ENCODE measurements at regions not wholly inside any gene's neighbourhood (a gene's known extent, or its start where the extent isn't known, plus 50 kb on each side); places are given as distances from the start of the nearest gene placed in this dataset.

DNA sequence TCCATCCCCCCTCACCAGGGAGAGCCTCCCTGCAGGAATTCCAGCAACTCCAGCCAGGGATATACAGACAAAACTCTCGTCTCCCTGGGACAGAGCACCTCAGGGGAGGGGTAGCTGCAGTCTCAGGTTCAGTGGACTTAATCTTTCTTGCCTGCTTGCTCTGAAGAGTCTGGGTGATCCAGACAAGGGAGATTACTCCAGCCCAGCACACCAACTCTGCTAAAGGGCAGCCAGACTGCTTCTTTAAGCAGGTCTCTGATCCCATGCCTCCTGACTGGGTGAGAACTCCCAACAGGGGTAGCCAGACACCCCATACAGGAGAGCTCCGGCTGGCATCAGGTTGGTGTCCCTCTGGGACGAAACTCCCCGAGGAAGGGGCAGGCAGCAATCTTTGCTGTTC lies 888.7 kb downstream of the RAB28 start:
- DNase-seq (ENCODE audit: extremely low read depth in 1 of 2, low read depth in 1 of 2): no peak

DNA sequence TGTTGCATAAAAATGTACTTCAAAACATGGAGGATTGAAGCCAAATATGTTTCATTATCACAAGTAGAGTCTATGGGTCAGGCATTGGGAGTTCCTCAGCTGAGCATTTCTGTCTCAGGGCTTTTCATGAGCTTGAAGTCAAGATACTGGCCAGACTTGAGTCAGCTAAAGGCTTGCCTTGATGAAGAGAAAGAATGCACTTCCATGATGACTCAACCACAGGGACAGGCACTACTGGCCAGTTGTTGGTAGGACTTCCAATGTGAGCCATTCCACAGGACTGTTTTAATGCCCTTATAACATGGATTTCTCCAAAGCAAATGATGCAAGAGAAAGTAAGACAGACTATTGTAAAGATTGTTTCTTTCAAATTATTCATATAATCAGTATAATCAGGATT lies 895.6 kb downstream of the RAB28 start:
- DNase-seq (ENCODE audit: extremely low read depth in 1 of 2, low read depth in 1 of 2): no peak

DNA sequence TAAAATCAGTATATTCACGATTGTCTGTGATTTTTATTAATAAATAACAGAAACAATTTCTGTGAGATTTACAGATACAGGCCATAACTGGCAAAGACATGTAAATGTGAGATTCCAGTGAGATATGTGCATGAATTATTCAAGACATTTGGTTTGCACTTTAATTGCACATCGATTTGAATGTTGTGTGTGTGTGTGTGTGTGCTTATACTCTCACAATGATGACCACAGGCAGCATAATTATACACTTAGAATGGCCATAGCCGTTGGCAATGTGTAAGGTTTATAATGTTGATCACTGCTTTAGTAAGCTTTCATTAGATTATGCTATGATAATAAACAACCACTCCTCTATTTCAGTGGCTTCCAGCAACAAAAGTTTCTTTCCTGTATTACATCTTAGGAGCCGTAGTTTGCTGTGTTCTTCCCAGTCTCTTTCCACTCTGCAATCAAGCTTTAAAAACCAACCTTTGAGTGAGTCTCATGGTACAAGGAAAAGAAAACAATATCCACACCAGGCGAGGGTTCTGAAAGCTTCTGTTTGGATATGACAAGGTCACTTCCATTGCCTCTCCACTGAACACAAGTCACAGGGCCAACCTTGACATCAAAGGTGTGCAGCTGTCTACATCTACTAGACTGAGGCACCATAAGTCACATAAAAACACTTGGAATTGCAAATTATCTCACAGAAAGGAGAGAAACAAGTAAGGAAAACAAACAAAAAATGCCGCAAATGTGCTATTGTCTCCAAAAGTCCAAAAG lies 897.7 kb downstream of the RAB28 start:
- no peak for DNase-seq (ENCODE audit: extremely low read depth in 1 of 2, low read depth in 1 of 2)

DNA sequence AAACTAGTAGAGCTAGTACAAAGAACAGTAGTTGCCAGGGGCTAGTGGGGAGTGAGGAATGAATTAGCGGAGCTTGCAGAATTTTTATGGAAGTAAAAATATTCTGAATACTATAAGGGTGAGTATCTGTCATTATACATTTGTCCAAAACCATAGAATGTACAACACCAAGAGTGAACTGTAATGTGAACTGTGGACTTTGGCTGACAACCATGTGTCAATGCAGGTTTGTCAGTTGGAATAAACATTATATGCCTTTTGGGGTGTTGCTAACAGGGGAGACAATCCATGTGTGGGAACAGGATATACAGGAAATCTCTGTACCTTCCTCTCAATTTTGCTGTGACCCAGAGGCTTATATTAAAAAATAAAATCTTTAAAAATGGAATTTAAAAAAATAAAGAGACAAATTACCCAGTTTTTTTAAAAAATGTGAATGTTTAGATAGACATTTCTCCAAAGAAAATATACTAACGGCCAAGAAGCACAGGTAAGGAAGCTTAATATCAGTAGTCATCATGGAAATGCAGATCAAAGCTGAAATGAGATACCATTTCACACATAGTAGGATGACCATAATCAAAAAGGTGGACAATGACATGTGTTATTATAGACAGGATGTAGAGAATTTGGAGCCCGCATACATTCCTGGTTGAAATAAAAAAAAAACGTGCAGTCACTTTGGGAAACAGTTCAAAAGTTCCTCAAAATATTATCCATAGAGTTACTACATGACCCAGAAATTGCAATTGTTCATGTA lies 899.8 kb downstream of the RAB28 start:
- no peak for DNase-seq (ENCODE audit: extremely low read depth in 1 of 2, low read depth in 1 of 2)

DNA sequence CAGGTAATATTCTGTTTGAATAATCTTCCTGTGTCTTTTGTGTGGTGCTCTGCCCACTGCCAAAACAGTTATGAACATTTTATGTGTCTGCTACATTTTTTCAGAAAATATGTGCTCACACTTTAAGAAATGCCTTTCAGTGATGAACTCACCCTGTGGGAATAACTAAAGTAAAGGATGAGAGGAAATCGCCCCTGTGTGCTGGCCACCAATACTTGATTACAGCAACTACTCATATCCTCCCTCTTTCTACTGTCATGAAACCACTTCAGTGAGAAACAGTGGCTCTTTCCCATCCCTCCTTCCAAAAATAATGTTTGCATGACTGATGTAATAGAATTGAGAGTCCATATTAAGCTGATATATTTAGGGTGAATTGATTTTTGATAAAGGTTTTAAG lies 900.9 kb downstream of the RAB28 start:
- DNase-seq (ENCODE audit: extremely low read depth in 1 of 2, low read depth in 1 of 2): no peak

DNA sequence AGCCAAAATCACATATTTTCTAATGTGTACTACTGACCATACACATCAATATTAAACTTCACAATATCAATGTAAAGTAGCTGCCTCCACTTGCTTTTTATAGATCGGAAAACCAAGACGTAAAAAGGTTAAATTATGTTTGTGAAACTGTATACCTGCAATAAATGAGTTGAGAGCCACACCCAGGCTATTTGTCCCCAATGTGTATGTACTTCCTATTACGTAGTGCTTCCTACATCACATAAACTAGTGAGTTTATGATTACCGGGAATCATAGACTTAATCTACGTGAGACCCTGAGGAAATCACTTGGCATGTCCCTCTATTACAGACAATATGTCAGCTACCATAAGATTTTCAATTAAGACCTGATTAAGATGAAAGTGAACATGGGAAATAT lies 903.4 kb downstream of the RAB28 start:
- no peak for DNase-seq (ENCODE audit: extremely low read depth in 1 of 2, low read depth in 1 of 2)

DNA sequence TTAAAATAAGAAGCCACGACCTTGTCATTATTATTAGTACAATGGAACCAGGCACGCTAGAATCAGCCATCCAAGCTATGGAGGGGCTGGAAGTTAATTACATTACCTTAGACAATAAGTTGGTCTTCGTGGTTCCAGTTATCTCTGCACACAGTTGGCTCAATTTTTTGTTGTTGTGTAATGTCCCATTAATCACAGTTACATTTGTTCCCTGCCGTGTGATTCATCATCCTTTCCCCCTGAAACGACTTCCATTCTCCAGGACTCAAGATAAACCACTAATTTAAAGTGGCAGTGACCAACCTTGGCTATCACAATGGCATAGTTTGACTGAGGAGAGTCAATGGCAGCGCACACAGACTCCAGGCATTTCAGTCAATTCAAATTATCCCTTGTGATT lies 905.0 kb downstream of the RAB28 start:
- no peak for DNase-seq (ENCODE audit: extremely low read depth in 1 of 2, low read depth in 1 of 2)

DNA sequence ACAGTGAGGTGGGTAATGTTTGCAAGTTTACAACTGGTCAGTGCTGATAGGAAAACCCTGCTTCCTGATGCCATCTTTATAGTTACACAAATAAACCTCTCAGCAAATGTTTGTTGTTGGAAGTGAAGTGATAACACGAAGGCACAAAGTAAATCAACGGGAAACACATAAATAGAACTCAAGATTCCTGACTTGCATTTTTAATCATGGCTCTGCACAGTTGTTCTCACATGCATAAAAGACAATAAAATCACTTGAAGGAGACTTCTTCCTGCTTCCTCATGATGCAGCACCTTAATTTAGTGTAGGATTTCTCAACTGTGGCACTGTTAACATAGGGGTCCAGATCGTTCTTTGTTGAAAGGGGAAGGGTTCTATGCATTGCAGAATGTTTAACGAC lies 907.7 kb downstream of the RAB28 start:
- no peak for DNase-seq (ENCODE audit: extremely low read depth in 1 of 2, low read depth in 1 of 2)

DNA sequence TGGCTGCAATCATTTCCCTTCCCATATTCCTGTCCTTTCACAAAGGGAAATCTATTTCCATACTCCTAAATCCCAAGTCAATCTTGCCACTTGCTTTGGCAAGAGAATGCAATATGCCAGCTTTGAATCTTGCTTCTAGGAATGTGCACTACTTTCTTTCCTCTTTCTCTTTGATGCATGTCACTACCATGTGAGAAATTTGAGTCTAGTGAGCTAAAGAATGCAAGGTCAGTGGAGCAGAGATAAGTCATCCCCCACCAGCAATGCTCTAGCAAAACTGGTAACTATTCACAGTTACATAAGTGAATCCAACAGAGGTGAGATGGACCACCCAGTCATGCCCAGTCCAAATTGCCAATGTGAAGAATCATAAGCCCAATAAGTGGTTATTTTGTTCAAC lies 910.4 kb downstream of the RAB28 start:
- DNase-seq (ENCODE audit: extremely low read depth in 1 of 2, low read depth in 1 of 2): no peak

DNA sequence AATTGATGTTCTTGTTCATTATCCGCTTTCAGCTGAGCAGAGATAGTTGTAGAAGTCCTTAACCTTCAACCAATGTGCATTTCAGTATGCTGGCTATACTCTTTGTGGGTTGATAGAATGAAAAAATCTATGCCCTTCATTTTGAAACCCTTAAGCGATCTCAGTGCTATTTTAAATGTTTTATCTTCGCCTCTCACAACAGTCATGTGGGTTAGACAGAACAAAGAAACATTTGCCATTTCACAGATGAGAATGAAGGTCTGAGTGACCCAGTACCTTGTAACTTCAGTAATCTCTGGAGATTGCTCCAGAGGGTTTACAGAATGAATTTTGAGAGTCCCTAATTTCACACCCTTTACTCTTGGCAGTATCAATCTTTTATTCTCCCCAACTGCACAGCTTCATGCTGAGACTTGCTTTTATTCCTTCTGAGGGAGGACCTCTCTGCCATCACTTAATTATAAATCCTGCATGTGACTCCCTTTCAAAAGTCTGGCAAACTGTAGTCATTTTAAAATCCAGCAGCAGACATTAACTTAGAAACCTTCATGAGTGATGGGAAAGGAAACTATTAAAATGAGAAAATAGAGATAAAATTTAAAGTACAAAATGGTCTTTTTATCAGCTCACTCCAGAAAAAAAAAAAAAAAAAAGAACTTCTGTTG lies 921.5 kb downstream of the RAB28 start:
- no peak for DNase-seq (ENCODE audit: extremely low read depth in 1 of 2, low read depth in 1 of 2)

DNA sequence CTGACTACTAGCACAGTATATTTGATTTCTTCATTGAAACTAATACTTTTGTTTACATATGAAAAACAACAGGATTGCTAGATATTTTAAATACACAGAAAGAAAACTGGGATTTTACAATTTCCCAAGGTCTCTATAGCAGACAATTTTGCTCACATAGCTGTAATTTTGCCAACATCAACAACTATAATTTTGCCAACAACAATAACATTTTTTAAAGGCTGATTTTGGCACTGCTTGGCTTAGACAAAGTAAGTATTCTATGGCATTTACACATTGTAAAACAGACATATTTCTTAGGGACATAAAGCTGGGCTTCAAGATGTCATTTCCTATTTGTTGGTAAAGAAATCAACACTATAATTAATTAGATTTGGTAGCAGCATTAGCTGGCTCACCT lies 922.1 kb downstream of the RAB28 start:
- DNase-seq (ENCODE audit: extremely low read depth in 1 of 2, low read depth in 1 of 2): no peak

DNA sequence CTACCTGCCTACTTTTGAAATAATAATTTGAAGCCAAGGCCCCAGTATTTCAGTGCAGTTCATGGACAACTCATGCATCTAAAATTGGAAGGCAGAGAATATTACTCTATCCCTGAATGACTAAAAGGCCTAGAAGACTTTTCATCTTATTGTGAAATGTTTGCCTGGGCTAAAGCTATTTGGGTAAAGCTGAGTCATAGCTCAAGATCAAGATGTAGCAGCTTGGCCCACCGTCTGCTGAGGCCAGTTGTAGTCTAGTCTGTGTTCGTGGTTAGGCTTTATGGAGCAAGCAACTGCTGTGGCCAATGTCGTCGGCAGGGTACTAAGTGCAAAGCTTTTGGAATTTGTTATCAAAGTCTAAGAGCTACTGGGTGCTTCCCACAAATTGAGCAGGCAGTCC lies 929.1 kb downstream of the RAB28 start:
- no peak for DNase-seq (ENCODE audit: extremely low read depth in 1 of 2, low read depth in 1 of 2)

DNA sequence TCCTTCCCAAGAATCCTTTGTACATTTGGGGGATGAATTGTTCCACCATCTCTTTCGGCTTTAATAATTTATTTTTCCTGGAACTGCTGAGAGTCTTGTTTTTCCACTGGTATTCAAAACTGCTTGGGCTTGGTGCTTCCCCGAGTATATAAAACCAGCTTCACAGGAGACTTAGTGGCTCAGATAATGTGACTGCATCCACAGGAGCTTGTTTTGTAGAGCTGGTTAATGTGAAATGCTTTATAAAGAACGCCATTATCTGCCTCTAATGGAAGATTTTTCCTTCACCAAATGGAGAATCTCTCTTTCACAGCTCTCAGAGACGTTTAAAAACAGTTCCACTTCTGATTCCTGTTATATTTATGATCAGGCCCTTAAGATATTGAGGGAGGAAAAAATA lies 935.5 kb downstream of the RAB28 start:
- DNase-seq (ENCODE audit: extremely low read depth in 1 of 2, low read depth in 1 of 2): no peak

DNA sequence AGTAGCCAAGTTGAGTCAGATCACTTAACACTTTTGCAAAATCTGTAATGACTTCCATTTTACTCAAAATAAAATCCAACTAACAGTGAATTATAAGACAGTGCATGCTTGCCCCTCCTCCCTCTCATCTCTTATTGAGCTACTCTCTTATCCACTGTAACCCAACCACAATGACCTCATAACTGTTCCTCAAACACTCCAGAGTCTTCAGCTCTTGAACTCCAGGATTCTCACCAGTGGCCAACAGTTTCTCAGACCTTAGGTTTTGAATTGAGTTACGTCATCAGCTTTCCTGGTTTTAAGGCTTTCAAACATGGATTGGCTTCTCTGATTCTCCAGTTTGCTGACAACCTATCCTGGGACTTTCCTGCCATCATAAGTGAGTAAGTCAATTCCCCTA lies 938.3 kb downstream of the RAB28 start:
- DNase-seq (ENCODE audit: extremely low read depth in 1 of 2, low read depth in 1 of 2): no peak

DNA sequence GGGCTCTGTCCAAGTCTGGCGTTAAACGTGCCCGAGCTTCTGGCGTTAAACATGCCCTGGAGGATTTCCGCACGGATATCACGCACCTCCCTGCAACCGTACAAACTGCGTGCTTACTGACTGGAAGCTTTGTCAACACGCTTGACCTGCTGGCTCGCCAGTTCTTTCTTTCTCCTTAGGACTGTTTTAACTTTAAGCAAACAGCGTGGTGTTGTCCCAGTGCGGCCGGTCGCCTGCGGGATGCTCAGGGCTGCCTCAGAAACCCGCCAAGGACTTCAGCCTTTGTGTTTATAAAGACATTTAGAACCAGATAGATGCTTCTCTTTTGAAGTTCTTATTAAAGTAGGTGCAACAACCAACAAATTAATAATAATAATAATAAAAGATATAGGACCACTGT lies 946.0 kb downstream of the RAB28 start:
- DNase-seq (ENCODE audit: extremely low read depth in 1 of 2, low read depth in 1 of 2): no peak

DNA sequence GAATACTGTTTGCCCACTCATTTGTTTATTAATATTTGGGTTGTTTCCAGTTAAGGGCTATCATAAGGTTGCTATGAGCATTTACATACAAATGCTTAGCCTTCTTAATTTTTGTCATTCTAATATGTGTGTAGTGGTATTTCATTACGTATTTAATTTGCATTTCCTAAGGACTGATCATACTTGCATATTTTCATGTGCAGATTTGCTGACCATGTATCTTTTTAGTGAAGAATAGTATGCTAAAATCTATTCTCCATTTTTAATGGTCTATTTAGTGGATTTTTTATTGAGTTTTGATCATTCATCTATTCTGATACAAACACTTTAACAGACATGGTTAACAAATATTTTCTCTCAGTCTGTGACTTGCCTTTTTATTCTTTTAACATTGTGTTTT lies 949.5 kb downstream of the RAB28 start:
- no peak for DNase-seq (ENCODE audit: extremely low read depth in 1 of 2, low read depth in 1 of 2)

DNA sequence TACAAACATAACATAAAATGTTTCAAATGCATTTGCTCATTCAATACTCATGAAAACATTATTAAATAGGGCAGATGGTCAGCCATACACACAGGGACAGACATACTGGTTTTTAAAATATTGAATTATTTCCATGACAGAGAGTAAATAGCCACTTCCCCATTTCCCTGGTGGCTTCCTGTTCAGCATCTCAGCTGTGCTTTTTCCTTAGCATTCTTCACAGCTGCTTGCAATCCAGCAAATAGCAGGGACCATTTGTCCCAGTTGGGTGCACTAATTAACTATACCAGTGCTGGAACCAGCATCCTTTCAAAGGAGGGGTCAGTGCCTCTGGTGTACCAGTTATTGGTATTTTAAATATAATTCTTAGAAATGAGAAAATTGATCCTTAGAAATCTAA lies 964.7 kb downstream of the RAB28 start:
- DNase-seq (ENCODE audit: extremely low read depth in 1 of 2, low read depth in 1 of 2): no peak

DNA sequence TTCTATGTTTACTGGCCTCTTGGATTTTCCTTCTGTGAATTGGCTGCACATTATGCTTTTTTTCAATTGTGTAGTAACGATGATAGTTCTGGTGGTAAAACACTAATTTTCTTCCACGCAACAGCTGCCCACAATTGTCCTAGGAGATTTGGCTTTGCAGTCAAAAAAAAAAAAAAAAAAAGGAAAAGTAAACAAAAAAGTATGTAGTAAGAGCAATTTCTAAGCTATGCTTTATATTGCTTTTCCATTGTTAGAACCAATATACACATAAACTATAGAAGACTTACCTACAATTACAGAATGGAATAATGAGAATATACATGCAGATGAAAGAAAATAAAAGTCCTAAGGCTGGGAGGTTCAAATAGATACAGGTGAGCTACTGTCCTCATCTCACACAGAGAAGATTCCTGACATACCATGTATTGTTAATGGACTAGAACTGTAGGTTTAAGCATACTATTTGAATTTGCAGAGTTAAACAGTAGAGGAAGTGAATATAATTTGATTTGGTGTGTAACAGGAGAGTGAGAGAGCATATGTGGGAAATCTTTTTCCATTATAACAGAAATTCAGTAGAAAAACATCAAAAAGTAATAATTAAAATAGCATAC lies 976.2 kb downstream of the RAB28 start:
- no peak for DNase-seq (ENCODE audit: extremely low read depth in 1 of 2, low read depth in 1 of 2)

DNA sequence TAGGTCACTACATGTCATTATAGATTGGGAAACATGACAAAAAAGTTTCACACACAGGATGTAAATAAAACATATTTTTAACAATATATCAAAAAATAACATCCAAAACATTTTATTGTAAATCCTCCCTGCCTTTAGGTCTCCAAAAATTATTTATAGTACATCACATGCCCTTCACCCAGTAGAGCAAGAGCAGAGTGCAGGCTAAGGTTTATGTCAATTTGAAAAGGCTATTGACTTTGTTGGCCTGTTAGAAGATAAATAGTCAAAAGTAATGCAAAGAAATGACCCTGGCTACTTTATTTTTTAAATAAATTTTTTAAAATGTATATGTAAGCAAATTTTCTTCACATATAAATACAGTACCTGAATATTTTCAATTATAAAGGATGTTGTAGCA lies 983.7 kb downstream of the RAB28 start:
- DNase-seq (ENCODE audit: extremely low read depth in 1 of 2, low read depth in 1 of 2): no peak

DNA sequence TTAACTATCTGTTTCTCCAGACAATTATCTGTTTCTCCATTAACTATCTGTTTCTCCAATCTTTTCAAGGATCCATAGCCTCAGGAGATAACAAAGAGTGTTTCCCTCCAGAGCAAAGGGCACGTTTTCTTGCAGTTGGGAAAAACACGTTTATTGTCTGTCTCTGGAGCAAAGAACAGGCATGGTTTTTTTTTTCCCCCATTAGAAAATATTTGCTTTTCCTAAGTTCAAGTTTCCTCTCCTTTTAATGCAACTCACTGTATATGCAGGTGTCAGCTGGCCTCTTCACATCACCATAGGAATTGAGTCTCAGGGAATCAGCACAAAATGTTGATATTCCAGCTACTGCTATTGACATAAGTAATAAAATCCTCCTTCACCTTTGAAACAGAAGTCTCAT lies 984.4 kb downstream of the RAB28 start:
- DNase-seq (ENCODE audit: extremely low read depth in 1 of 2, low read depth in 1 of 2): no peak

DNA sequence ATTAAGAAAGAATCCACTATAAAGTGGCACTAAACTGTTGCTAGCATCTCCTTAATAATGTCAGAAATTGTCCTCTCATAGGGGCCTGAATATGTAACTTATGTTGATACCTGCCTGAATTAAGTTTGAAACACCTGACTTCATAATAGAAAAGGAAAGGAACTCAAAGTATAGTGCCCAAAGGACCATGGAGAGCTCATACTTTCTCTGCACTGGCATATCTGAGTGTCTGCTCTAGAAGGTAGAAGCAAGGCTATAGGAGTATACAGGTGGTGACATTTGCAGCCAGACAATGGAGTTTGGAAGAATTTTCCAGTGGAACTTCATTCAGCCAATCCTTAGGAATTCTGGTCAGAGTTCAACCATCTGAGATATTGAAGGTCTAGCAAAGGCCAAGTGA lies 988.9 kb downstream of the RAB28 start:
- DNase-seq (ENCODE audit: extremely low read depth in 1 of 2, low read depth in 1 of 2): no peak
